GM12878 (cell line): ENCODE measurements at regions not wholly inside any gene's neighbourhood (a gene's known extent, or its start where the extent isn't known, plus 50 kb on each side); places are given as distances from the start of the nearest gene placed in this dataset.

Experiments used
- ASH2L ChIP-seq: fragments of 300-600, 200-600 bp; sonication (generic); IDR thresholded peaks from 2 replicates; pipeline ENCODE4 v1.6.1; 2017; ENCODE audit warnings: low read depth, mild to moderate bottlenecking, borderline replicate concordance
- CEBPB ChIP-seq, 2 experiments: fragments of 150-350 bp in 1 of 2; IDR thresholded peaks; 2 replicates each; pipeline ENCODE4 v1.6.1; 2012 to 2014; ENCODE audit warnings: low read depth in 2 of 2, low read length in 2 of 2, borderline replicate concordance in 1 of 2, inconsistent platforms in 1 of 2
- HCFC1 ChIP-seq: fragments of 150-350 bp; IDR thresholded peaks from 2 replicates; pipeline ENCODE4 v1.6.1; 2014; ENCODE audit warnings: low read length
- PAX8 ChIP-seq: fragments of 450-650 bp; IDR thresholded peaks from 2 replicates; pipeline ENCODE4 v1.6.1; 2017; ENCODE audit warnings: mild to moderate bottlenecking, moderate library complexity
- TAF1 ChIP-seq: IDR thresholded peaks from 2 replicates; pipeline ENCODE4 v1.6.1; 2011; ENCODE audit warnings: mild to moderate bottlenecking, low read depth, low read length, borderline replicate concordance

- TF ChIP-seq HCFC1, result no peak
- TF ChIP-seq PAX8, result no peak
- TF ChIP-seq CEBPB (IDR thresholded peaks at IDR 0.05; ENCODE audit: borderline replicate concordance in 1 of 2, low read depth in 2 of 2, low read length in 2 of 2), result no peak
- no peak for TF ChIP-seq TAF1
- no peak for TF ChIP-seq ASH2L
Measured at GRCh38 chr12:61542551-61542950, 717.7 kb upstream of the USP15 start.
